HG03095 (cell line): ENCODE measurements at regions not wholly inside any gene's neighbourhood (a gene's known extent, or its start where the extent isn't known, plus 50 kb on each side); places are given as distances from the start of the nearest gene placed in this dataset.
"Not testable (repeated sequence)": the region's sequence is repeated elsewhere in the genome, so short reads cannot be mapped to it uniquely, and the experiment has no call there.

Source experiments
- ATAC-seq: cut with Tn5 transposase; IDR thresholded peaks from one replicate; pipeline ENCODE4 v1.9.1; 2021; ENCODE audit warnings: moderate library complexity; ENCODE audit not compliant: unreplicated experiment

GRCh38 chr15:94834494-94834893, 603.1 kb downstream of the MCTP2 start:
- no peak for ATAC-seq

- no peak for ATAC-seq
Observed at GRCh38 chr15:94838281-94838680, 606.9 kb downstream of the MCTP2 start.

- no peak for ATAC-seq
Observed at GRCh38 chr15:94840794-94841783, 609.7 kb downstream of the MCTP2 start.

GRCh38 chr15:94843060-94843459, 611.7 kb downstream of the MCTP2 start:
- ATAC-seq: no peak

GRCh38 chr15:94844198-94844537, 612.8 kb downstream of the MCTP2 start:
- no peak for ATAC-seq

- ATAC-seq: no peak
Observed at GRCh38 chr15:94844538-94845389, 613.4 kb downstream of the MCTP2 start.

GRCh38 chr15:94845390-94845716, 614.0 kb downstream of the MCTP2 start:
- ATAC-seq: no peak

- no peak for ATAC-seq
Observed at GRCh38 chr15:94847325-94847724, 616.0 kb downstream of the MCTP2 start.

- no peak for ATAC-seq
Observed at GRCh38 chr15:94848054-94848453, 616.7 kb downstream of the MCTP2 start.

- no peak for ATAC-seq
Observed at GRCh38 chr15:94855018-94855408, 623.7 kb downstream of the MCTP2 start.

GRCh38 chr15:94855409-94856266, 624.3 kb downstream of the MCTP2 start:
- no peak for ATAC-seq

GRCh38 chr15:94856267-94856854, 625.0 kb downstream of the MCTP2 start:
- no peak for ATAC-seq

- ATAC-seq: no peak
Observed at GRCh38 chr15:94857466-94857865, 626.1 kb downstream of the MCTP2 start.

- ATAC-seq: no peak
Observed at GRCh38 chr15:94858011-94858410, 626.6 kb downstream of the MCTP2 start.

GRCh38 chr15:94858449-94858848, 627.1 kb downstream of the MCTP2 start:
- ATAC-seq: no peak

GRCh38 chr15:94858920-94859319, 627.6 kb downstream of the MCTP2 start:
- ATAC-seq: no peak

- no peak for ATAC-seq
Observed at GRCh38 chr15:94864600-94864999, 633.2 kb downstream of the MCTP2 start.

GRCh38 chr15:94868265-94868664, 636.9 kb downstream of the MCTP2 start:
- ATAC-seq: not testable (repeated sequence)

- ATAC-seq: no peak
Observed at GRCh38 chr15:94875550-94875949, 644.2 kb downstream of the MCTP2 start.

GRCh38 chr15:94877833-94878232, 646.5 kb downstream of the MCTP2 start:
- no peak for ATAC-seq
